ENCODE measurements at regions not wholly inside any gene's neighbourhood (a gene's known extent, or its start where the extent isn't known, plus 50 kb on each side); places are given as distances from the start of the nearest gene placed in this dataset.

- H3K9me3 ChIP-seq (ENCODE audit: control insufficient read depth, low read depth, low read length), result no peaks in the 10 kb centered on the region
- H2AFZ ChIP-seq (ENCODE audit: control insufficient read depth, low read length), result no peak overlapping the region
- dilution Hi-C loops (cut with MboI; ENCODE audit: extremely low pct_ligation_motif_present, low sequenced_read_pairs), result no loop called here
- TF ChIP-seq CTCF (optimal IDR thresholded peaks at IDR 0.05 in 1 of 3, IDR thresholded peaks at IDR 0.05 in 1 of 3, conservative IDR thresholded peaks at IDR 0.05 in 1 of 3; ENCODE audit: extremely low read depth in 1 of 3, insufficient read depth in 2 of 3, low read length in 3 of 3) (no peak), EZH2 (IDR thresholded peaks at IDR 0.05; ENCODE audit: low read length) (no peak)
- DNase-seq (ENCODE audit: low read depth, low spot score) (no peak), FAIRE-seq (no peak)
- H3K9me1 ChIP-seq (ENCODE audit: control insufficient read depth, extremely low read depth, insufficient read depth, low read length), result no peaks in the 10 kb centered on the region
- no peaks in the 10 kb centered on the region for H3K4me1 ChIP-seq (ENCODE audit: control insufficient read depth, extremely low read depth, insufficient read depth, low read length)
- no peaks in the 10 kb centered on the region for H3K27me3 ChIP-seq (ENCODE audit: control insufficient read depth, extremely low read depth, insufficient read depth, low read length)
- no peak overlapping the region for H3K9ac ChIP-seq (ENCODE audit: control insufficient read depth, extremely low read depth, insufficient read depth, low read length)
- H3K79me2 ChIP-seq (ENCODE audit: control insufficient read depth, insufficient read depth, low read length), result no peaks in the 10 kb centered on the region
- H3K4me2 ChIP-seq (ENCODE audit: control insufficient read depth, extremely low read depth, insufficient read depth, low read depth, low read length), result no peak overlapping the region
- no peaks in the 10 kb centered on the region for H3K36me3 ChIP-seq (ENCODE audit: control insufficient read depth in 2 of 2, extremely low read depth in 1 of 2, insufficient read depth in 2 of 2, low read length in 2 of 2)
- H3K27ac ChIP-seq (ENCODE audit: control insufficient read depth, insufficient read depth, low read length), result no peak overlapping the region
- no peaks in the 10 kb centered on the region for H4K20me1 ChIP-seq (ENCODE audit: control insufficient read depth, extremely low read depth, insufficient read depth, low read length)
- H3K4me3 ChIP-seq (ENCODE audit: control insufficient read depth in 2 of 3, extremely low read depth in 1 of 3, insufficient read depth in 2 of 3, low read depth in 1 of 3, low read length in 3 of 3), result no peak overlapping the region
Measured at GRCh38 chr10:56831681-56832080, 470.6 kb upstream of the ZWINT start.

DNA sequence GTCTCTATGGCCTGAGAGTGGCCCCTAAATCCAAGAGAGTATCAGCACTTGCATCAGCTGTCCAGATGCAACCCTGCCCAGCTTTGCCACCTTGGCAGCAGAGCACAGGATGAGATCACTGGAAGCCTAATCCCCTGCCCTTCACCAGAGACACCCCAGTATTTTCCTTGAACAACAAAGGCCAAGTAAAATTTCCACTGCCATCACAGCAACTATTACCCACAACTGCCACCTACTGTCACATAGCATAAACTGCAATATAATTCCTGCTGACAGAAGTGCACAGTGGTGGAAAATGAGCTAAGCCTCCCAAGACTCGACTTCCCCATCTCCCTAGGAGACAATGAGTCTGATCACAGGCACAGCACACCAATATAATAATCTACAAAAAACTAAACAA lies 462.8 kb upstream of the ZWINT start:
- TF ChIP-seq CTCF (optimal IDR thresholded peaks at IDR 0.05 in 1 of 3, IDR thresholded peaks at IDR 0.05 in 1 of 3, conservative IDR thresholded peaks at IDR 0.05 in 1 of 3; ENCODE audit: extremely low read depth in 1 of 3, insufficient read depth in 2 of 3, low read length in 3 of 3) (peak in 2 of 3 experiments; percentile 23 to 43), EZH2 (IDR thresholded peaks at IDR 0.05; ENCODE audit: low read length) (no peak)
- no peak overlapping the region for H3K9ac ChIP-seq (ENCODE audit: control insufficient read depth, extremely low read depth, insufficient read depth, low read length)
- H3K9me1 ChIP-seq (ENCODE audit: control insufficient read depth, extremely low read depth, insufficient read depth, low read length), result no peaks in the 10 kb centered on the region
- no peak for FAIRE-seq
- no peaks in the 10 kb centered on the region for H4K20me1 ChIP-seq (ENCODE audit: control insufficient read depth, extremely low read depth, insufficient read depth, low read length)
- dilution Hi-C loops (cut with MboI; ENCODE audit: extremely low pct_ligation_motif_present, low sequenced_read_pairs), result no loop called here
- H3K4me2 ChIP-seq (ENCODE audit: control insufficient read depth, extremely low read depth, insufficient read depth, low read depth, low read length), result no peak overlapping the region
- H3K27ac ChIP-seq (ENCODE audit: control insufficient read depth, insufficient read depth, low read length), result no peak overlapping the region
- peaks cover 2% of the 10 kb centered on the region for H3K9me3 ChIP-seq (ENCODE audit: control insufficient read depth, low read depth, low read length)
- no peak for DNase-seq (ENCODE audit: low read depth, low spot score)
- no peak overlapping the region for H2AFZ ChIP-seq (ENCODE audit: control insufficient read depth, low read length)
- no peaks in the 10 kb centered on the region for H3K27me3 ChIP-seq (ENCODE audit: control insufficient read depth, extremely low read depth, insufficient read depth, low read length)
- no peak overlapping the region for H3K4me3 ChIP-seq (ENCODE audit: control insufficient read depth in 2 of 3, extremely low read depth in 1 of 3, insufficient read depth in 2 of 3, low read depth in 1 of 3, low read length in 3 of 3)
- no peaks in the 10 kb centered on the region for H3K36me3 ChIP-seq (ENCODE audit: control insufficient read depth in 2 of 2, extremely low read depth in 1 of 2, insufficient read depth in 2 of 2, low read length in 2 of 2)
- no peaks in the 10 kb centered on the region for H3K79me2 ChIP-seq (ENCODE audit: control insufficient read depth, insufficient read depth, low read length)
- H3K4me1 ChIP-seq (ENCODE audit: control insufficient read depth, extremely low read depth, insufficient read depth, low read length), result no peaks in the 10 kb centered on the region

Data from keratinocyte (primary cell).